Endodermal cell (in vitro differentiated cells): ENCODE measurements at regions not wholly inside any gene's neighbourhood (a gene's known extent, or its start where the extent isn't known, plus 50 kb on each side); places are given as distances from the start of the nearest gene placed in this dataset.

Experiments used
- DNase-seq: peaks from one replicate; pipeline ENCODE4 v3.0.0-alpha.2; 2017
- H3K27ac ChIP-seq: 2 replicates; pipeline ENCODE4 v1.5.1; 2013; ENCODE audit warnings: mild to moderate bottlenecking, low read depth, low read length, moderate library complexity
- H3K27me3 ChIP-seq: 2 replicates; pipeline ENCODE4 v1.6.1; 2013; ENCODE audit warnings: mild to moderate bottlenecking, low read length, moderate library complexity; ENCODE audit not compliant: insufficient read depth, control insufficient read depth, poor library complexity, severe bottlenecking
- H3K36me3 ChIP-seq: 2 replicates; pipeline ENCODE4 v1.7.0; 2013; ENCODE audit warnings: mild to moderate bottlenecking, low read length, moderate library complexity; ENCODE audit not compliant: control insufficient read depth, insufficient read depth
- H3K4me1 ChIP-seq: one replicate; pipeline ENCODE4 v1.7.0; 2013; ENCODE audit warnings: low read length; ENCODE audit not compliant: control insufficient read depth, insufficient read depth
- H3K4me3 ChIP-seq: 2 replicates; pipeline ENCODE4 v1.5.1; 2013; ENCODE audit warnings: mild to moderate bottlenecking, low read length, moderate library complexity
- H3K9ac ChIP-seq: 2 replicates; pipeline ENCODE4 v1.6.1; 2013; ENCODE audit warnings: mild to moderate bottlenecking, low read length, moderate library complexity; ENCODE audit not compliant: poor library complexity, severe bottlenecking; ENCODE audit errors: extremely low read depth
- H3K9me3 ChIP-seq: 2 replicates; pipeline ENCODE4 v1.6.1; 2013; ENCODE audit warnings: mild to moderate bottlenecking, low read length, moderate library complexity; ENCODE audit not compliant: control insufficient read depth
- H3K27ac Mint-ChIP-seq: 2 replicates; pipeline ENCODE4 v1.8.0; 2020; ENCODE audit warnings: mixed read lengths
- H3K27me3 Mint-ChIP-seq: 2 replicates; pipeline ENCODE4 v1.8.0; 2021; ENCODE audit warnings: mild to moderate bottlenecking, mixed read lengths; ENCODE audit not compliant: insufficient read depth
- H3K36me3 Mint-ChIP-seq: 2 replicates; pipeline ENCODE4 v1.8.0; 2020; ENCODE audit warnings: low read depth, mixed read lengths
- H3K4me1 Mint-ChIP-seq: 2 replicates; pipeline ENCODE4 v1.8.0; 2020; ENCODE audit warnings: mixed read lengths
- H3K4me3 Mint-ChIP-seq: 2 replicates; pipeline ENCODE4 v1.8.0; 2020; ENCODE audit warnings: mild to moderate bottlenecking, moderate library complexity, mixed read lengths
- H3K9me3 Mint-ChIP-seq: 2 replicates; pipeline ENCODE4 v1.8.0; 2020; ENCODE audit warnings: mild to moderate bottlenecking, mixed read lengths
- WGBS, 2 experiments: methylation state at CpG; one replicate each; pipeline versions ENCODE4 v1.1.5 to v1.1.7; 2013; ENCODE audit warnings: missing lambda C conversion rate in 2 of 2, mixed read lengths in 1 of 2; ENCODE audit not compliant: insufficient coverage in 1 of 2, insufficient read length in 1 of 2; 5-methylcytosine and 5-hydroxymethylcytosine counted together
- TF ChIP-seq, protein P1 (sequence below): fragments of 200-600 bp; sonication (generic); conservative IDR thresholded peaks from 2 replicates; pipeline ENCODE4 v1.5.0; 2021; ENCODE audit warnings: antibody characterized with exemption, mild to moderate bottlenecking

DNA sequence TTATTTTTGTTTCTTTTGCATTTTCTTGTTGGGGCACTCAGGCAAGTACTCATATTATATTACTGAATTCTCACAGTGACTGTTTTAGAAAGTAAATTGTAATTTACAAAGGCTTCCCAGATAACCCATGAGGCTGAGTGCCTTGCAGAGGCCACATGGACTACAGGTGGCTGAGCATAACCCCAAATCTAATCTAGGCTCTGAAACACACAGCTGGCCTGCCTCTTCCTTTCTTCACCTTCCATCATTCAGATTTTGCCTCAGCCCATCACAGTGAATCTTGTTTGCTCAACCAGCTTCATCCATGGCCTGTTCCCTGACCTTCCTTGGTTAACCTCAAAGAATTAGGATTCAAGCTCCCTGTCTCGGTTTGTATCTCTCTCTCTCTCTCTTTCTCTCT, 78.5 kb upstream of the PRDM11 start:
- Mint-ChIP-seq H3K27ac (no peak overlapping the region), H3K4me3 (no peak overlapping the region), H3K9me3 (peaks cover 19% of the 10 kb centered on the region), H3K36me3 (no peaks in the 10 kb centered on the region), H3K4me1 (peaks cover 2% of the 10 kb centered on the region), H3K27me3 (peaks cover 7% of the 10 kb centered on the region)
- Histone ChIP-seq H3K9me3 (peaks cover 12% of the 10 kb centered on the region), H3K36me3 (no peaks in the 10 kb centered on the region), H3K27ac (no peak overlapping the region), H3K4me1 (no peaks in the 10 kb centered on the region), H3K9ac (no peak overlapping the region), H3K27me3 (no peaks in the 10 kb centered on the region), H3K4me3 (no peak overlapping the region)
- TF ChIP-seq, protein P1, sequence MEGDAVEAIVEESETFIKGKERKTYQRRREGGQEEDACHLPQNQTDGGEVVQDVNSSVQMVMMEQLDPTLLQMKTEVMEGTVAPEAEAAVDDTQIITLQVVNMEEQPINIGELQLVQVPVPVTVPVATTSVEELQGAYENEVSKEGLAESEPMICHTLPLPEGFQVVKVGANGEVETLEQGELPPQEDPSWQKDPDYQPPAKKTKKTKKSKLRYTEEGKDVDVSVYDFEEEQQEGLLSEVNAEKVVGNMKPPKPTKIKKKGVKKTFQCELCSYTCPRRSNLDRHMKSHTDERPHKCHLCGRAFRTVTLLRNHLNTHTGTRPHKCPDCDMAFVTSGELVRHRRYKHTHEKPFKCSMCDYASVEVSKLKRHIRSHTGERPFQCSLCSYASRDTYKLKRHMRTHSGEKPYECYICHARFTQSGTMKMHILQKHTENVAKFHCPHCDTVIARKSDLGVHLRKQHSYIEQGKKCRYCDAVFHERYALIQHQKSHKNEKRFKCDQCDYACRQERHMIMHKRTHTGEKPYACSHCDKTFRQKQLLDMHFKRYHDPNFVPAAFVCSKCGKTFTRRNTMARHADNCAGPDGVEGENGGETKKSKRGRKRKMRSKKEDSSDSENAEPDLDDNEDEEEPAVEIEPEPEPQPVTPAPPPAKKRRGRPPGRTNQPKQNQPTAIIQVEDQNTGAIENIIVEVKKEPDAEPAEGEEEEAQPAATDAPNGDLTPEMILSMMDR: no peak
- no peak for DNase-seq
- WGBS, 2 experiments: 90 to 91% methylated on average over 1 of the region's 1 CpG

DNA sequence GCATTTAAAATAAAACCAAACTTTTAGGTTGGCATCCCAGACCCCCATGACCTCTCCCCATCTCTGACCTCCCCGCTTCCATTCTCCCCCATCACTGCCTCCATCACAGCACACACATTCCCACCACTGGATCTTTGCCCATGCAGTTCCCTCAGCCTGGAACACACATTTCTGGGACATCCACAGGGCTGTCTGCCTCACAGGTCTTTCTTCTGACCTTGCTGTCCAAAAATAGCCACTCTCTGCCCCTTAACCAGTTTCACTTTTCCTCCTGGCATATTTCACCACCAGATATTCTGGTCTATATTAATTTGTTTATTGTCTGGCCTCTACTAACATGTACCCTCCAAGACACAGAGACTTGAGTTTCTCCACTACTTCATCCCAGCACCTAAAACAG, 75.2 kb upstream of the PRDM11 start:
- Histone ChIP-seq H3K4me3 (no peak overlapping the region), H3K9ac (no peak overlapping the region), H3K9me3 (no peaks in the 10 kb centered on the region), H3K27ac (no peak overlapping the region), H3K36me3 (no peaks in the 10 kb centered on the region), H3K27me3 (no peaks in the 10 kb centered on the region), H3K4me1 (no peaks in the 10 kb centered on the region)
- TF ChIP-seq, protein P1: no peak
- Mint-ChIP-seq H3K36me3 (no peaks in the 10 kb centered on the region), H3K4me1 (peaks cover 2% of the 10 kb centered on the region), H3K4me3 (no peak overlapping the region), H3K27me3 (peaks cover 5% of the 10 kb centered on the region), H3K27ac (no peak overlapping the region), H3K9me3 (peaks cover 3% of the 10 kb centered on the region)
- no peak for DNase-seq
- WGBS, 2 experiments: 92 to 100% methylated on average over 1 of the region's 1 CpG

DNA sequence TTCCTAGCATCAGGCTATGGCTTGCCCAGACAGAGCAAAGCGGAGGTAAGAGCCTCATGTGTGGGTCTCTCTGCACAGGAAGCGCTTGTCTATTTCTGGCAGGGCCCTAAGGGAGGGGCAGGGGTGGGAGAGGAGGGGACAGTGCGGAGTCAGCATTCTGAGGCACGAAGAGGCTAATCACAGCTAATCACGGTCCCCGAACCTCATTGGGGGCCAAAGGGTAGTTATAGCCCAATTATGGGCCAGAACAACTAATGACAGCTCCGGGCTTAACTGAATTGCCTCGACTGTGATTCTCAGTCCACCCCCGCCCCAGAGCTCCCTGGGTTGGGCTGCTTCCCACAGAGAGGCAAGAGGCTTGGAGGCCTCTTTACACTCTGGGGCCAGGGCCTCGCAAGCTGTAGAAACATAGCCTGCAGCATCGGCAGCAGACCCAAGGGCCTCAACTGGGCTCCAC, 72.7 kb upstream of the PRDM11 start:
- H3K36me3 ChIP-seq: no peaks in the 10 kb centered on the region
- H3K27ac ChIP-seq: no peak overlapping the region
- TF ChIP-seq, protein P1: no peak
- no peaks in the 10 kb centered on the region for H3K9me3 ChIP-seq
- no peaks in the 10 kb centered on the region for H3K4me1 ChIP-seq
- Mint-ChIP-seq H3K27me3 (peaks cover 5% of the 10 kb centered on the region), H3K9me3 (no peaks in the 10 kb centered on the region), H3K4me1 (peaks cover 2% of the 10 kb centered on the region), H3K36me3 (no peaks in the 10 kb centered on the region), H3K27ac (no peak overlapping the region), H3K4me3 (no peak overlapping the region)
- WGBS, 2 experiments: 81 to 84% methylated on average over 5 to 11 of the region's 11 CpGs
- no peak overlapping the region for H3K4me3 ChIP-seq
- H3K27me3 ChIP-seq: no peaks in the 10 kb centered on the region
- DNase-seq: no peak
- no peak overlapping the region for H3K9ac ChIP-seq
